SKM-1 treated with dmso at 0.1 percent for 144 hours (cell line): ENCODE measurements at regions not wholly inside any gene's neighbourhood (a gene's known extent, or its start where the extent isn't known, plus 50 kb on each side); places are given as distances from the start of the nearest gene placed in this dataset.
"Not testable (repeated sequence)": the region's sequence is repeated elsewhere in the genome, so short reads cannot be mapped to it uniquely, and the experiment has no call there.

ENCODE experiments used
- DNase-seq: peaks from one replicate; lab custom pipeline; 2025; ENCODE audit not compliant: unreplicated experiment; lab: John Stamatoyannopoulos, UW

DNA sequence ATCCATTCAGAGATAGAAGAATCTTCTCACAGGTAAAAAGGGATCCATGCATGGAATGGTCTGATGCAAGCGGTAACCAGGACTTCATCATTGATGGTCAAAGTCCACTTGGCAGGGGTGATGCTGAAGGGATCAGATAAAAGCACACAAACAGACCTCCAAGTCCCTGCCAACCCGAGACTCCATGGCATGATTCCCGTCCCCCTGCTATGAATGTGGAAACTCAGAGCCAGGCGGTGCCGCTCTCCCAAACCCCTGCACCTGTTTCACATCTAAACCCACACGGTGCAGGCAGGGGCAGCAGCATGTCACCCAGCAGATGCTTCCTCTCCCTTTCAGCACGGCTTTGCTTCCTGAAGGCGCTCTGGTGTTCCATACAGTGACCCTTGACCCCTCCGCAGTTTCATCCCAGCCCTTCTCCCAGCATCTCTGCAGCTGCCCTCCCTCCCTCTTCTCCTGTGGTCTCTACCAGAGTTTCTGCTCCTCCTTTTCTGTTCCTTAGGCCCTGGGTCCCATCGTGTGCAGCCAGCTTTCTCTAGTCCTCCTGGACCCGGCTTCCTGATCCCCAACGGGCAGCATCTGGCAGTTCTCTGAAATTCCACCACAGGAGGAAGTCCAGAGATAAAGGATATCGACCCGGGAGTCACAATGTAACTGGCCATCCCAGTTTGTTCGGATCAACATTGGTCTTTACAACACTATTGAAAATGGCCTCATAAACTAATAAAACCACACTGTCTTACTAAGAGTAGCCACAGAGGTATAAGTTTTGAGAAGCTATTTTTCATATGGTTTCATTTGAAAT lies 235.0 kb downstream of the TTLL2 start:
- no peak for DNase-seq

DNA sequence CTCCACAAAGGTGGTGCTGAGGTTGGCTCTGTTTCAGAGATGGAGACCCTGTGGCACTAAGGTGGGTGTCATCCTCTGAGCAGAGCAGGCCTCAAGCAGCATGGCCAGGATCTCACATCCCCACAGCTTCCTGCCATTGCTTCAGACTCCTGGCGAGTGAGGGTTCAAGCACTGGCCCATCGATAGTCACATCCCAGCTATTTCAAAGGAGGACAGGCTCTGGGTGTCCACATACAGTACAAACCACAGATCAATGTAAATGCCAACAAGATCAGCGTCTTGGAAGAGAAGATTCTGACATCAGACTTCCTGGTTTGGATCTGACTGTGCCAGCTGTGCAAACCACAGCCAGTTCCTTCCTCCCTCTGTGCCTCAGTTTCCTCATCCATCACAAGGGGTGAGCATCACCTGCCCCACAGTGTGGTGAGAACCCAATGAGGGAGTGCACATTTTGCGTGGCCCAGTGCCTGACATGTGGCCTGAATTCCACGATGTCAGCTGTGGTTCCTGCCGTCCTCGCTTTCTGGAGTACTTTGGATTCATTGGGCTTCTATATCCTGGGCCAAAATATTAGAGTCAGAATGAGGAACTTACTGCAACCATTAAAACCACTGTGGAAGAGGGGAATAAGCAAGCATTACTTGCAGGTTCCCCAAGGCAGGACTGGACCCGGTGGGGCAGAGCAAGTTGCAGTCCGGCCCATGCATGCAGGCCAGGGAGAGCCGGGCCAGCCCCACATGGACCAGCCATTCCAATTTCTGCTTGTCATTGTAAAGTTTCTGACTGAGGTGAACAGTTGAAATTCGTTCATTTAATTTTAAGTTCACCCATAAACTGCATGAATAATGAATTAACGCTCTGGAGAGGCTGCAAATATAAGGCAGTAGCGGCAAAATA lies 236.0 kb downstream of the TTLL2 start:
- DNase-seq, result no peak

DNA sequence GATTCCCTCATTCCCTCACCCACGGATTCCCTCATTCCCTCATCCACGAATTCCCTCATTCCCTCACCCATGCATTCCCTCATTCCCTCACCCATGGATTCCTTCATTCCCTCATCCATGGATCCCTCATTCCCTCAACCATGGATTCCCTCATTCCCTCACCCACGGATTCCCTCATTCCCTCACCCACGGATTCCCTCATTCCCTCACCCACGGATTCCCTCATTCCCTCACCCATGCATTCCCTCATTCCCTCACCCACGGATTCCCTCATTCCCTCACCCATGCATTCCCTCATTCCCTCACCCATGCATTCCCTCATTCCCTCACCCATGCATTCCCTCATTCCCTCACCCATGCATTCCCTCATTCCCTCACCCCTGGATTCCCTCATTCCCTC lies 238.0 kb downstream of the TTLL2 start:
- DNase-seq, result not testable (repeated sequence)

DNA sequence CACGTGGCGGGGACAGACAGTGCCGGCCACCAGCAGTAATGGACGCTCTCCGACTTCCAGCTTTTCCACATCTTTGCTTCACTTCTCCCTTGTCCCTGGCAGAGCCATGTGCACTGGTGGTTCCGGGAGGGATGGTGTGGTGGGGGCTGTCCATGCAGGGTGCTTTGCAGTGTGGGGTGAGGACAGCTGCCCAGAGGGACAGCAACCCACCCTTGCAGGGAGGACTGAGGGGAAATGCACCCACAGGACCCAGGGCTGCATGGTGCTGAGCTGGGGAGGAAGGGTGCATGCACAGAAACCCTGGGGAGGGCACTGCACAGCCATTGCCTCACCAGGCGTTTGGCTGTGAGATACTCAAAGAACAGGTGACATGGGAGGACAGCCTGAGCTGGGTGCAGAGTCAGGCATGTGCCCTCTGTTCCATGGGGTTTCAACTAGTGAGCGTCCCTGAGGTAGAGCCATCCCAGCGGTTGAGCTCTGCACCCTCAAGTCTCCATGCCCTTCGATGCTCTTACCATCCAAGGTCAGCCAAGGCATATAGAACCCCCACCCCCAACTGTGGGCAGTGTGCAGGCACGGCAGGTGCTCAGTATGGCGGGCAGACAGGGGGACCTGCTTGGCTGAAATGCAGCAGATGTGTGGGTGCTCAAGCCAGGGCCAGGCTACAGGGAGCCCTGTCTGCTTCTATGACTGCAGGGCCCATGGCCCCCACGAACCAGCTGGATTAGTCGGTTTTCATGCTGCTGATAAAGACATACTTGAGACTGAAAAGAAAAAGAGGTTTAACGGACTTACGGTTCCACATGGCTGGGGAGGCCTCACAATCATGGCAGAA lies 239.7 kb downstream of the TTLL2 start:
- DNase-seq, result no peak

DNA sequence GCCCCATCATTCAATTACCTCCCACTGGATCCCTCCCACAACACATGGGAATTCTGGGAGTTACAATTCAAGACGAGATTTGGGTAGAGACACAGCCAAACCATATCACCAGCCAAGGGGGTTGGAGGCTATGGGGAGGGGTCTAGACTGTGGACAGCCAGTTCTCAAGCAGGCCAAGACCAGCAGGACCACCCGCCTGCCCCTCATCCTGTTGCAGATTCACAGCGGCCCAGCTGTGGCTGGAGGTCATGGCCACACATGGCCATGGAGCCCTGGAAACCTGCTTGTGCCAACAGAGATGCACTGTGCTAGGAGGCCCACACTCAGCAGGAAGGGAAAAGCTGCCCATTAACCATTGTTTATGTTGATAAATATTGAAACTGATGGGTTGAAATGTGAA lies 240.5 kb downstream of the TTLL2 start:
- no peak for DNase-seq

DNA sequence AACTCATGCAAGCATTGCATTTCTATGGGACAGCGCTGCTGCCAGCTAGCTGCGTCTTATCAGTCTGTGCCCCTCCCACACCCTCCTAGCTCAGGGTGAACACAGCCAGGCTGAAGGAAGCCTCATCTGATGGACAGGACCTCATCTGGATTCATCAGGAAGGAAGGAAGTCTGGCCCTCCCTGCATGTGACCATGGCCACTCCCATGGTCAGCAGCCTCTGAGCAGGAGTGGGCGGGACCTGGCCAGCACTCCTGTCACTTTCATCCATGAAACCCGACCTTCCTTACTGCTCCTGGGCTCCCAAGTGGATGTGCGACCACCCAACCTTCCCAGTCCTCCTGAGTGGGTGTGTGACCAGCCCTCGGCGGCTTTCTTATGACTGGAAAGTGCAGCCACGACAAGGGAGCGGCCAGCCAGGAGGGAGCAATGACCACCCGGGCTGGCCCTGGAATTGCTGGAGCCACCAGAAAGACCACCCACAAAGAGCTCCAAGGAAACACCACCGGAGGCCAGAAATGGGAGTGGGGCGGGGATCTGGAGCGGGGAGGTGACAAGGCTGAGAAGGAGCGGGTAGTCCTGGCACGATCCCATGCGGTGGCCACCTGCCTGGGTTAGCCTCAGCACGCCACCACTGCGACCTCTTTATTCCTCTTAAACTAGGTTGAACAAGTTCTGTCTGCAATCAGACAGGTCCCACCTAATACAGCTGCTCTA lies 241.2 kb downstream of the TTLL2 start:
- DNase-seq, result no peak

DNA sequence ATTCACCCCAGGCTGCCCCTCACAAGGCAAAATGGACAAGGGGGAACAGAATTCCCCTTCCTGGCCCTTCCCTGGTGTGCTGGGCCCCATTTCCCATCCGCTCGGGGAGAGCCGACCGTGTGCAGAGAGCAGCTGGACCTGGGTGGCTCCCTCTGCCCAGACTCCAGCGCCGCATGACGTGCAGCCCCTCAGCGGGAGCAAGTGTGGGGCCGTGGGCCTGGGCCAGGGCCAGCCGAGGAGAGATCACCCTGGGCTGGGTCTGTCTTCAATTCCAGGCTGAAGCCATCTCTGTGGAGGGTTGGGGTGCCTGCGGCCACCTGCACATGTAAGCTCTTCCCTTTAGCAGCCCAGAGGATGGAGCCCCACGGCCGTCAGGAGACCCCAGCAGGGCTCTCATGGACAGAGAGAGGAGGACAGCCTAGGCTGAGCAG lies 241.8 kb downstream of the TTLL2 start:
- DNase-seq, result no peak

DNA sequence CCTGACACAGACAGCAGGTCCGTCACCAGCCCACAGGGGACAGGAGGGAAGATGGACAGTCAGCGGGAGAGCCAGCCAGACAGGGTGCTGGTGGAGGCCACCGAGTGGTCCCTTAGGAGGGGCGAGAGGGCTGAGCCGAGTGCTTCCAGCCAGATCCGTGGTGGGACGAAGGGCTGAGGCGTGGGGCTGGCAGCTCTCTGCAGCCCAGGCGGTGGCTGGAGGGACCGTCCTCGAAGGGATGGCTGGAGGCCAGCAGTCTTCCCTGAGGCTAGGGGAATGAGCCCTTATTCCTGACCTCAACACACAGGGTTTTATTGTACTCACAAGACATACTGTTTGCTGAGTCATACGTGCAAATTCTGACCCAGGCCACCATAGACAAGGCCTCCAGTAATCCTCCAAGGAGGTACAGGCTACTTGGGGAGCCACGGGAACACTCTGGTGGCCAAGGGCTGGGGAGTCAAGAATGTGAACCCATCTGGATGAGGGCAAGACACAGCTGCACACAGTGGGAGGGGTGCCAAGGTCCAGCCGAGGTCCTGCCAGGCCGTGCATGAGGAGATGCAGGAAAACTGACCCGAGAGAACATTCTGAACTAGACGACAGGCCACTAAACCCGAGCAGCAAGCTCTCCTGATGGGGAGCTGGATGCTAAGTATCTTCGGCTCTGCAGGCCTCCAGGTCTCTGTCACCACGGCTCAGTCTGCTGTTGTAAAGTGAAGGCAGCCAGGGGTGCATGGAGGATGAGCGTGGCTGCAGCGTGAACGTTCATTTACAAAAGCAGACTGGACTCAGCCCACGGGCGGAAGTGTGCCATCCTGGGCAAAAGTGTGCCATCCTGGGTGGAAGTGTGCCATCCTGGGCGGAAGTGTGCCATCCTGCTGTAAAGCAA lies 242.5 kb downstream of the TTLL2 start:
- DNase-seq, result no peak

DNA sequence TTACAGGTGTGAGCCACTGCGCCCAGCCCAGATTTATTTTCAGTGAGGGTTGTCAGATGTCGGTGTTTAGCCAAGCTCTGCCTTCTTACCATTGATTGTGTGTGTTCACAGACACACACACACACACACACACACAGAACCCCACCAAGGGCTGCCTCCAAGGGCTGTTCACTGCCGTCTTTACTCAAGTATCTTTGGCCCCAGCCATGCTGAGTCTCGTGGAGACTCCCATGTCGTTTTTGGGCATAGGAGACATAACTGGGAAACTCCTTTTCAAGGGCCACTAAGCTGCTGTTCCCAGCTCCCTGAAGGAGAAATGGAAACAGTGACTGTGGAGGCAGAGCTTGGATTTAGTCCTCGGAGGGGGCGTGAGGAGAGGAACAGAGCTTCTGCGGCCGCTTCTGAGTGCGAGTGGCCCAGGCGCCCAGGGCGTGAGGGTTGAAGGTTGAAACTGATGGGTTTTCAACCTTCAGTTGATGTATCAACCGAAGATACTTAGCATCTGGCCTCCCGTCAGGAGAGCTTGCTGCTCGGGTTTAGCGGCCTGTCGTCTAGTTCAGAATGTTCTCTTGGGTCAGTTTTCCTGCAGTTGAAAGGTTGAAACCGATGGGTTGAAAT lies 243.6 kb downstream of the TTLL2 start:
- DNase-seq, result no peak

DNA sequence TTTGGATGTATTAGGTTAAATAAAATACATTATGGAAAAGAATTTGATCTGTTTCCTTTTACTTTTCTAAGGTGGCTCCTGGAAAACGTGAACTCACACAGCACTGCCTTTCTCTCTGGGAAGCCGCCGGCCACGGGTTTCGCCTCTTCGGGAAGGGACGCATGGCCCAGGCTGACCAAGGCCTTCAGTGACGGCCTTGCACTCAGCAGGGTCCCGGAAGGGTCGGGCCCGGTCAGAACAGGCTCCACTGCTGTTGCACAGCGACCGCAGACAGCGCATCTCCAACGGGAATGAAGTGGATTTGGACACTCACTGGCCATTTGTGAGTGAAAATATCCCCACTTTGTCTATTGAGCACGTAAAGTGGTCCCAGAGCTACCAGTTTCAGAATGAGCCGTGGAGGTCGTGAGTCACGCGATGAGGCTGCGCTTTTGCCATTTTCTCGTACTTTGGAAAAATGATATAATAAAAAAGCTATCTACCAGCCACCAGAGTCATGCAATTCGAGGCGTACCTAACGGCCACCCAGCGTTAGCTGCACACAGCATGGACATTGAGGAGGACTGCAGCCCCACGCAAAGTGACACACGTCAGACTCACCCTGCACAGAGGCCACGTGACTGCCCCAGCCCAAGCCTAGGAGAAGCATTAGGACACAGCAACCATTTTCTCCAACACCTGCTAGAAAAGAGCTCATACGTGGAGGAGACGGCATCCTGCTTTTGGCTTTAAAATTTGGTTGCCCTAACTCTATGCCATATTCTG lies 244.3 kb downstream of the TTLL2 start:
- no peak for DNase-seq

DNA sequence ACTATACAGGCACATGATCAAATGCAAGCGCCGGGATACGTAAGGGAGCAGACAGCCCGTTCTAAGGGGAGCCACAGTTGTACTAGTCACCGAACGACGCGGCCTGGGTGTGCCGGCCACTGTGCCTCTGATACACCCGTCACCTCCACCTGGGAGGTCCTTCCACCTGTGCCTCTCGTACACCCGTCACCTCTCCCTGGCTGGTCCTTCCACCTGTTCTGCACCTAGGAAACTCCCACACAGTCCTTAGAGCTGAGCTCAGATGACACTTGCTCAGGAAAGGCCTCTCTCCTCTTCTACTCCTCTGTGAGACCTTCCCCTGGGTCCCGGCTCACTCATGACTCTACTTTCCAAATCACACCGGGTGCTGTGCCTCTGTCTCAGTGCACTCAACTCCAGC lies 245.0 kb downstream of the TTLL2 start:
- no peak for DNase-seq

DNA sequence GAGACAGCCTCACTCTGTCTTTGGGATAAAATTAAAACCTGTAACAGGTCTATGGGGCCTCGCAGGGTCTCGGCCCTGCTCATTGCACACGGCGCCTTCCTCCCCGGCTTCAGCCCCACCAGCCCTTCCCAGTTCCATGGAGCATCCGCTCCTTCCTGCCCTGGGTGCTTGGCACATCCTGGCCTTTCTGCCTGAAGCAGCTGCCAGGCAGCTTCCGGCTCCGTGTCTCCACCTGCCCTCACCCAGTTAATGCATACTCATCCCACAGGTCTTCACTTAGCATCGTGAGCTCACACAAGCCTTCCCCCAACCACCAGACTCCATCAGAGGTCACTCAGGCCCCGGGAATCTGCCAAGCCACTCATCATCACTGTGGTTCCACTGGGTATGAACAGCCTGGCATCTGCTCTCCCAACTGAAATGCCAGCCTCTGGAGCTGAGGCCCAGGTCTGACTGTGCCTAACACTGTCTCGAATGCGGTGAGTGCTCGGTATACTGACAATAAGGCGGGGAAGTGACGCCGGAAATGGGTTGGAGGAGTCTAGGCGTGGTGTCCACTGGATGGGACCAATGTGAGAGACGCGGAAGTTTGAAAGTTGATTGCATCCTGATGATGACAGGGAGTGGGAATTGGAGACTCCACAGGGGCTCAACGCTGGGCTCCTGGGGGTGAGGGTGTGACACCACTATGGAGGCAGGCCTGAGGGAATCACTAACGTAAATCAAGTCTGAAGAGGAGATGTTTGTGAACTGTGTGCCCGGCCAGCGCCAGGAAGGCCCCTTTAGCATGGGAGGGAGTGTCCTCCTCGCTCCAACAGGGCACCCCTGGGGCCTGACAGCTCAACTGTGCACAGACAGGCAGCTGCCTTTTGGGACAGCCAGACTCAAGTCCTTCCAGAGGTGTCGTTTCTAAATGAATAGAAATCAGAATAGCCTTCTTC lies 245.8 kb downstream of the TTLL2 start:
- DNase-seq, result no peak

DNA sequence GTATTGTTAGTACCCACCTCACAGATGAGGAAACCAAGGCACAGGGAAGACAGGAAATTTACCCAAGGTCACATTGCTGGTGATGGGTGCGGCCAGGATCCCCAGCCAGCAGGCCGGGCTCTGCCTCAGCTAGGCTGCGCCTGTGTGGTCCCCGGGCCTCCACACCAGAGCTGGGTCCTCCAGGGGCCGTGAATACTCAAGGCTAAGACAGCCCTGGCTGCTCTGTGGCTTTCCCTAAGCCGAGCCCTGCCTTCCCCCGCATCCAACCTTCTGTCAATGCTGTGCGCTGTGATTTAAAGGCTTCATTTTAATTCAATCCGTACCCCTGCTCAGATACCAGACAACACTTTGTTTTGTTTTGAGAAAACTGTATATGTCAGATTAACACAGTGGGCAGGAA lies 246.7 kb downstream of the TTLL2 start:
- DNase-seq, result no peak

DNA sequence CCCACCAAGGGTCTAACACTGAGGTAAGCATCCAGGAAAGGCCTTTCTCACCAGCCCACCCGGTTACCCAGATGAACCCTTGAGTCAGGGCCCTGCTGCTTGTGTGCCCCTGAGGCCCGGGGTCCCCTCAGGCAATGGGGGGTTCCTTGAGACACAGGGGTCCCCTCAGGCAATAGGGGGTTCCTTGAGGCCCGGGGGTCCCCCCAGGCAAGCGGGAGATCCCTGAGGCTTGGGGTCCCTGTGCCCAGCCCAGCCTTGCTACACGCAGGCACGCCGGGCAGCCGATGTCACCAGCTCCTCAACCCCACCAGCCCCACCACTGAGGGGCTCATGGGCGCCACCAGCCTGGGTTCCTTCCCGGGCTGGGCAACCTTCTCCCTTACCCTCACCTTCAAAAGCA lies 247.2 kb downstream of the TTLL2 start:
- DNase-seq, result no peak

DNA sequence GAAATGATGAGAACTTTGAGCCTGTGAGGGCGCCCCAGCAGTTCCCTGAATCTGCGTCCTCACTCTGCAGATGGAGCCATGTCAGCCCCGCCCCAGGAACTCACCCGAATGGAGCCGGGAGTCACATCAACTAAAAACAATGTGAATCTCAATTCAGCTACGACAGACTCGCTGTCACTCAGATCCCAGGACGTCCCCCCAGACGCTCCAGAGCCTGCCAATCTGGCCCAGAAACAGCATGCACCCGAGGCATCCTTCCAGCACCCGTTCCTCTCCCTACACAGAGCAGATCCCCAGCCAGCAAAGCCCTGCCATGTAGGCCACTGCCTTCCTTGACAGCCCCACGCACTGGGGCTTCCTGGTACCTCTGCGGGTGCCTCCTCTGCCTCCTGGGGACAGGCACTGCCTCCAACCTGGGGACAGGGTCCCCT lies 248.0 kb downstream of the TTLL2 start:
- DNase-seq, result no peak

DNA sequence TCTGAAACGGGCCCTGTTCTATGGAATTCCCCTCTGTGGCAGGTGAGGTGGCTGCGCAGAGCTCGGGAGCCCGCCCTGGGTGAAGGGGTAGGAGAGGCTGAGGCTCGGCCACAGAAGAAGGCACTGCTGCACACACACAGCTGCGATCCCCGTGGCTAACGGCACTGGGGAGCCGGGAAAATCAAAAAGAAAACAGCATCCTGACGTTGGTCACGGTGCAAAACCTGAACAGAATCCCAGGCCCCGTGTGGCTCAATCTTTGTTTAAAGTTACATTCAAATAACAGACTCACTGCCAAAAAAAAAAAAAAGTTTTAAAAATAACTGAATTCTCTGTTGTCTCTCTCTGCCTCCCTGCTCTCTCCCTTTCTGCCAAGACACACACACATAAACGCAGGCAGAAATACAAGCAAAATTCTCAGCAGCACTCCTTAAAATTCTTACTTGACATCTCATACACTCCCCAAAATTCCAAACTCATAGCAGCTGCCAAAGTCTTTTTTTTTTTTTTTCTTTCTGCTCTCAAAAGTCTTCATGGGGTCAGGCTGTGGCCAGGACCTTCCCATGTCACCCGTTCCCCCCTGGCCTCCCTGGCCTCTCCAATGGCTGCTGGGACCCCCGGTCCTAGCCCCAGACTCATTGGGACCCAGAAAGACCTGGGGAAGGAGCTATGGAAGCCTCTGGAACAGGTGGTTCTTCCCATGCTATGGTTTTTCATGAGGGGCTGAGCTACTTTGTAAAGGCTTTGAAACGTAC lies 248.8 kb downstream of the TTLL2 start:
- no peak for DNase-seq
